ENCODE measurements at regions not wholly inside any gene's neighbourhood (a gene's known extent, or its start where the extent isn't known, plus 50 kb on each side); places are given as distances from the start of the nearest gene placed in this dataset.

DNA sequence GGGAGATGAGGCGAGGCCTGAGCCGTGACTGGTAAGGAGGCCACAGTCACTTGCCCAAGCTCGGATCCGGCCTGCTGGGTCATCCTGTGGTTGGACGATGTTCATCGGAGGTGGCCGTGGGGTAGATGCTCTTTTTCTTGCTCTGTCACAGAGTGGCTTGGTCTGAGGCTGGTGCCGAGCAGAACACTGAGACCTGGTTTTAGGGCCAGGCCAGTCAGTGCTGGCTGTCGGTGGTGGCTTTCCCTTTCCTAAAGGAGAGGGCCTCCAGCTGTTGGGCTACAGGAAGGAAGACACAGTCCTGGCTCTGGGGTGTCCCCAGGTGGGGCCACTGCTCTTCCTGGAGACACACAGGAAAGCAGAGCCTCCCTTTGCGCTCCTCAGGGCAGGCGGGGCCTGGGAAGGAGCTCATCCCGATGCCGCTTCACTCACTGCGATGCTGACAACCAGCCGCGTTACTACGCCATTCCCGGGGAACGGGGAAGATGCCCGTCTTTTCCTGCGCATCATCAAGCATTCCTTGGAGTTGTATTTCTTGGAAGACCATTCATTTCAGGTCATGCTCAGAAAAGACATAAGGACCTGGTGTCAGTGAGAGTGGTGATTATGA lies 254.8 kb upstream of the IRX4 start:
- no peak for DNase-seq

DNA sequence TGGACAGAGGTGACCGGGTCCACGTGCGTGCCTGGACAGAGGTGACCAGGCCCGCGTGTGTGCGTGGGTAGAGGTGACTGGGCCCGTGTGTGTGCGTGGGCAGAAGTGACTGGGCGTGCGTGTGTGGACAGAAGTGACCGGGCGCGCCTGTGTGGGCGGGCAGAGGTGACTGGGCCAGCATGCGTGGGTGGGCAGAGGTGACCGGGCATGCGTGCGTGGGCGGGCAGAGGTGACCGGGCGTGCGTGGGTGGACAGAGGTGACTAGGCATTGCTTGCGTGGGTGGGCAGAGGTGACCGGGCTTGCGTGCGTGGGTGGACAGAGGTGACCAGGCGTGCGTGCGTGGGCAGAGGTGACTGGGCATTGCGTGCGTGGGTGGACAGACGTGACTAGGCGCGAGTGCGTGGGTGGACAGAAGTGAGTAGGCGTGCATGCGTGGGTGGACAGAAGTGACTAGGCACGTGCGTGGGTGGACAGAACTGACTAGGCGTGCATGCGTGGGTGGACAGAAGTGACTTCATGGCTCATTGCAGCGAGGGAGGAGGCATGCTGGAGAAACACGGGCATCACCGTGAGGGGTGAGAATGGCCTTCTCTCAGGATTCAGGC lies 254.1 kb upstream of the IRX4 start:
- no peak for DNase-seq

DNA sequence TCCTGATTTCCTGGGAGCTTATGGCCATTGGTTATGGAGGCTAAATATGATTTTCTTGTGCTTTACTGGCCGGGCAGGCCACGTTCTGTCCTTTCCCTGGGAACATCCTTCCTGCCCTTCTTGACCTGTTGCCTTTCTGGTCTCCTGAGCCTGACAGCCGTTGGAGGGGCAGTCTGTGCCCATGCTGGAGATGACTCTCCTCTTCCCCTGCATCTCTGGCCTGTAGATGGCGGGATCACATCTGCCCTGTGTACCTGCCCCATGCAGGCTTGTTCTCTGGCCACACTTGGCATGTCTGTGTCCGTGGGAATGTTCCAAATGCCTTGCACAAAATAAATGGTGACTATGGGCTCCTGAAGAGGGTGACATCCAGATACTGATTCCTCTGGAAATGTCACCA lies 253.1 kb upstream of the IRX4 start:
- DNase-seq, result no peak

DNA sequence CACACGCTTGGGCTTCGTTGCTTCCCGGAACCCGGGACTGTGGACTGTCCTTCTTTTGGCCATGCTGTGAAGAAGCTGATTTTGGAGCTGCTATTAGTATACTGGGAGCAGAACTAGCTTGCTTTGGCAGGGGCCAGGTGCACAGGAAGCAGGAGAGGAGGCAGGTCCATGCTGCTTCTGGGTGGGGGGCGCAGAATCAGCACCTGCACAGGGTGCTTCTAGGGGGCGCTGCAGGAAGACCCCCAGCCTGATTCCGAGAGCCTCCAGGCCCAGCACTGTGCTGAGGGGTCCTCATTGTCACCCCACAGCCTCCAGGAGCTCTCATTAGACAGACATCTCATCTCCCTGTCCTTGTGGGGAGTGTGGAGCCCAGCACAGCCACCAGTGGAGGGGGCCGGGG lies 252.6 kb upstream of the IRX4 start:
- DNase-seq, result no peak

DNA sequence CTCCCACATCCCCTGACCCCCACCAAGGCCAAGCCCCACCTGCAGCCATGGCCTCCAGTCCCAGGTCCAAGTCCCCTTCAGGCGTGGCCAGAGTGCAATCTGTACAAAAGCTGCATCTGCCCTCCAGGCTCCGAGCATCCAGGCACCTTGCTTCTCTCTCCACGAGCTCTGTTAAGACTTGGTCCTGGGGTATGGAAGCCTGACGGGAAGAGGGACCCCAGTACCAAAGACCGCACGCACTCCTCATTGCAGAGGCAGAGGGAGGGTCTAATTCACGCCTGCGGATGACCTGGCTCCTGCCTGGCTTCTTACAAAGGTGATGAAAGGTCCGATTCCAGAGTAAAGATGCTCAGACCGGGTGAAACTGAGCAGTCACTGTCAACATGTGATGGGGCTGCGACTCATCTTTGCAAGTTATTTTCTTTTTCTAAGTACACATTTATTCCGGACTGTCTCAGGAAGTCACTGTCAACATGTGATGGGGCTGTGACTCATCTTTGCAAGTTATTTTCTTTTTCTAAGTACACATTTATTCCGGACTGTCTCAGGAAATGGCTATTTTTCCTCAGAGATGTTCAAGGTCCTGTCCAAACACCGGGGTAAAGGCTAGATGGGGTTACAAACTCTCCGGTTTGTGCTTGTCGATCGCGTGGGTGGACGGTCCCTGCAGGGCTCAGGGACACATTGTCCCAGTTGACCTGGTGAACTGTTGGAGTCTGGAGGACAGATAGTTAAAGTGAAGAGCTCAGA lies 252.0 kb upstream of the IRX4 start:
- peak; percentile 10 for DNase-seq

DNA sequence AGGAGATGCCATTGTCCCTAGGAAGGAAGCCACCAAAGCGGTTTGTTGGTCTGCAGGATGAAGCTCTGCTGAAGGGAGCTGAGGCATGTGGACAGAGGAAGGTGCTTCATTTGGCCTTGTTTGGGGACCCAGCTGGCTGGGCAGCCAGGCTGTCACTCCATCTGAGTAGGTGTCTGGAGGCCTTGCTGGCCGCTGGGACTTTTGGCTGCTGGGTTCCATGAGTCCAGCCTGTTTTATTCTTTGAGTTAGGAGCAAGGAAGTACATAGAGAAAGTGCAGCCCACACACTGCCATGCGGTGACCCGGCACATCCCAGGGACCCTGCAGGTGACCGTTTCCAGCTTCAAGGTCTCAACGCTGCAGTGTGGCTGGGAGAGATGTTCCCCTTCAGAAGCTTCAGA lies 251.2 kb upstream of the IRX4 start:
- DNase-seq, result no peak

DNA sequence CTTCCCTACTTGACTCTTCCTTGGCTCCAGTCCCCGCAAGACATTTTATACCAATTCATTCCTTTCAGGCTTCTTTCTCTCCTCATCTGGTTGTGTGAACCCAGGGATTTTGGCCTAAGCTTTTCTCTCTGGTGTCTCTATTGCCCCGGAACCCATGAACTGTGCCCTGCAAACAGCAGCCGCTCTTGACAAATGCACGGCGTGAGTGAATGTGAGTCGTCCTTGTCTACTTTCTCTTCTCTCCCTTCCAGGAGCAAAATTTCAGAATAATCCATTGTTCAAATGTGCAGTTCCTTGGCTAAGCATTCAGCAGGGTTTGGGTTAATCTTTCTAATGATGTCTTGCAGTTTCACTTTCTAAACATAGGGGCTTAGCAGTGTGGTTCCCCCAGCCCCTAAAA lies 250.4 kb upstream of the IRX4 start:
- DNase-seq, result no peak

DNA sequence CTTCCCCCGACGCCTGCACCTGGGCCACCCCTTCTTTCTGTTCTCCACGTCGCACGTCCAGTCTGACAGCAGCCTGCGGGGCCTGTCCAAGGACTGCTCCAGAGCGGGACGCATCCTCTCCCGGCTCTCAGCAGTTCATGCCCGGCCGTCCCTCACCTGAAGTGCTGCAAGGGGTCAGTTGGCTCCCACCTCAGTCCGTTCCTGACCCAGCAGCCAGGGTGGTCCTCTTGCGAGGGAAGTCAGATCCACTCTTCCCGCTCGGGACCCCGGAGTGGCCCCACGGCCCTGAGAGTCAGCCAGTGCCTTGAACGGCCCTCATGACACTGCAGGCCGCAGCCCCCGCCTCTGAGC lies 249.7 kb upstream of the IRX4 start:
- no peak for DNase-seq

DNA sequence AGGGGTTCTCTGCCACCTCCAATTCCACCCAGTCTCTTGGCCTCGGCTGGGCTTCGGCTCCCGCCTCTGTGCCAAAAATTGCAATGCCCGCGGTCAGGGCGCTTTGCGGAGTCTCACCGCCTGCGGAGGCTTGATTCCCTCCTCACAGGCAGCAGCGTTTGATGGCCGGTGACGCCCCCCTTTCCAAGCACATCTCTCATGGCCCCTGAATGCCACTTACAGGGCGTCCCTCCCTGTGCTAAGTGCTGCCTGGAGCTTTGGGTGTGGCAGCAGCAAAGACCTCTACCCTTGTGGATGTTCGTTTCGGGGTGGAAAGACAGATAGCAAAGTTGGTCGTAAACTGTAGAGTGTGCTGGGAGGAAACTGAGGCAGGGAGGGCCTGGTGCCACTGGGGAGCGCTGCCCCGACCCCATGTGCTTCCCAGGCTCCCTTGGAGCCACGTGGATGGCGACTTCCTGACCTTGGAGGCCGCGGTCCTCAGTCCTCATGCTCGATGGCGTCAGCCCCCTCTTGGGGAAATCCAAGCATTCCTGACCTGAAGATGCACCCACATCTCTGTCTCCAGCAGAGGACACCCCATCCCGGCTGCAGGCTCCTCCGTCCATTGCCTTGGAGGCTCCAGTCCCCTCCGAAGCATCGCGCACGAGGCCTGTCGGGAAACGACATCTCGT lies 249.2 kb upstream of the IRX4 start:
- no peak for DNase-seq

DNA sequence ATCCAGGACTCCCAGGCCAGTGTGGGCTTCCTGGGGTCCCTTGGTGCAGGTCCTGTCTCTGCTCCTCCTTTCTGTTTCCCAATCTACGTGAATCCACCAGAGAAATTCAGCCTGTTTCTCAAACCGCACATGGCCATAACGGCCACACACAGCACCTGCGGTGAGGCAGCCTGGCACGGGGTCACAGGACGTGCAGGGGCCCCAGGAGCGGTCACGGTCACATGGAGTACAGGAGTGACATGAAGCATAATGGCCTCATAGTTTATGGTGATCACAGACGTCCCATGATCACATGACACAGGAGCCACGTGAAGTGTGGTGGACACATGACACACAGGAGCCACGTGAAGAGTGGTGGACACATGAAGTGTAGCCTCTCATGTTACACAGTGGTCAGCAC lies 248.5 kb upstream of the IRX4 start:
- no peak for DNase-seq

DNA sequence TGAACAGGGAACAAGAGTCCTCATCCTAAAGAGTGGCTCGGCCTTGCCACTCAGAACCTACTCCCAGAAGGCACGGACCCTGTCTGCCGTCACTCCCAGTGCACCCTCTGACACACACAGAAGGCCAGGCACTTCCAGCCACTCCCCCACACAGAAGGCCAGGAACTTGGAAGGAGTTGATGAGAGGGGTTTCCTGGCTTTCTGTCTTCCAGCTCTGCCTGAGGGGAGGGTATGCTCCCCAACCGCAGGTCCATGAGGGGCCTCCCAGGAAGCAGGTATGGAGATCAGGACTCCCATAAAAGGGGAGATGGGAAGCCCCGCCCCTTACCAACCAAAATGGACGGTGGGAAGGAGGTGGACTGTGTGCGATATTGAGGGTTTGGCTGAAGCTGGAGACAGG lies 247.6 kb upstream of the IRX4 start:
- no peak for DNase-seq

DNA sequence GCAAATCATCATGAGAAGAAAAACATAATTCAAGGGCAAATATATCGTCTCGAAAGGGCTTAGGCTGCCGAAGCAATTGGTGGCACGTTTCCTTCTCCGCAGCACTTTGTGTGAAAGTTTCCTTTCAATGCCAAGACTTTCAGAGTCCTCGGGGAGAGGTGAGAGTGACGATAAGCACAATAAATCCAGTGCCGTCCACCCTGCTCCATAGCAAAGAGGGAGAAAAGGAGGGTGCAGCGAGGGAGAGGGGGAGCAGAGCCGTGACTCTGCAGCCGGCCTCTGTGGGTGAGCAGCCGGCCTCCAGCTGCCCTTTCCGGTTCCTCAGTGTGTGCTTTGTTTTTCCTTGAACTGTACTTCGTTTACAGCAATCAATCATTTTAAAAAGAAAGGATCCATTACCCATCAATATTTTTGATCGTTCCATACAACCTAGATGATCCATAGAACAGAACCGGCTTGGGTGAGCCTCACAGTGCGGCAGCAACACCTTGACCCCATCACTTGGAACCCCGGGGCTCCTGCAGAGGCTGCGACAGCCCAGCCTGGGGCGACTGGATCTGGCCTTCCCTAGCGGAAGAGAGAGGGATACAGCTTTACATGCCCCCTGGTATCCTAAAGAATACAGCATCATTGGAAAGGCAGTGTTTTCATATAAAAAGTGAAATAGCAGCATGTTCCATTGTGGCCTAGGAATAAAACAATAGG lies 247.0 kb upstream of the IRX4 start:
- DNase-seq, result no peak

DNA sequence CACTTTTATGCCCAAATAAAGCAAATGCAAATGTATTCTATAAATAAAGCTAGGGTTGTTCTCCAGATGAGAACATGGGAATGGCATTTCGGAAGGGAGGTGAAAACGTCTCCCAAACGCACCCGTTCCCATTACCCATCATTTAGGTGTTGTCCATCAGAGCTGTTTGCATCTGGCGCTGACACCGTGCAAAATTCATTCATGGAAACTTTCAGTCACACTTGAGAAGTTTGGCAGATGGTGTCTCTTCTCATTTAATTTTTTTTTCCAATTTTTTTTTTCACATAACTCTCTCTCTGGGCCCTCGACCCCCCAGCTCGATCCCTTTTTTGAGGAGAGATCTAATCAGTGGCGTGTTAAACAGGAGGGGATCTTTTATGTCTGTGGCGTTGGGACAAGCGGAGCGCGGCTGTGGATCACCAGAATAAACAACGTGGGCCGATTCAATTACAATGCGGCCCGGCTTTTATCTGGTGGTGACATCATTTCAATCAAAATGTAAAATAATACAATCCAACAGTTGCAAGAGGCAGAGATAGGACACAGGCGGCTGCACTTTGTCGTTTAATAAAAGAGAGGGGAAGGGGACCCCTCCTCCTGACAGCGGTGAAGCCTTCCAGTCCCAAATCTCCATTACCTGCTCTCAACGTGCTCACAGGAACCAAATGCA lies 246.1 kb upstream of the IRX4 start:
- no peak for DNase-seq

DNA sequence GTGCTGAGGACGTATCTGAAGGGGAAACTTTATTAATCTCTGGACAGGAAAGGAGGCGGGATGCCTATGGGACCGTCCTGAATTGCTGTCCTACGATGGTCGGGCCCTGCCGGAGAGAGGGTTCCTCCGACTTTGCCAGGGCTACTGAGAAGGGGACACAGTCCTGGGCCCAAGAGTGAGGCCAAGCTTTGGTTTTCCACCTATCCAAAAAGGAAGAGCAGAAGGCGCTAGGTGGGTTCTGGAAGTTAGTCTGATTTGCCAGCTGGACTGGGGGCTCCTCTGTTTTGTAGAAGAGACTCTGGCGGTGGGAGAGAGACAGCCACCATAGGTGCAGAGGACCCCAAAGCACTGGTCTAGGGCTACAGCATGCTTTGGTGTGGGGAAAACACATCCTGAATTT lies 243.8 kb upstream of the IRX4 start:
- no peak for DNase-seq

DNA sequence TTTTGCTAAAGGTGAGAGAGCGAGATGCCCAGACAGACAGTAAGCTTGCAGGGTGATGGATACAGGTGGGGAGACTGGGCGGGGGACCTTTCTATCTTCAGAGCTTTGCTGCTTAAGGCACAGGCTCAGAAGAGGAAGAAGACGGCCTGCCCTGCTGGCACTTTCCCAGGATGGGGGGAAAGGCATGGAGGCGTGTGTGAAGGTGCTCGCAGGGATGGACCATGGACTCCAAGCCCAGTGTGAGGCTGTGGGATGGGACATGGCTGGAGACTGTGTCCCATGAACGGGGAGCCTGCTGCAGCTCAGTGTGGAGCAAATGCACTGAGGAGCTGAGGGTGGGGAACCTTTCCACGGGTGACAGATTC lies 243.2 kb upstream of the IRX4 start:
- DNase-seq, result no peak

DNA sequence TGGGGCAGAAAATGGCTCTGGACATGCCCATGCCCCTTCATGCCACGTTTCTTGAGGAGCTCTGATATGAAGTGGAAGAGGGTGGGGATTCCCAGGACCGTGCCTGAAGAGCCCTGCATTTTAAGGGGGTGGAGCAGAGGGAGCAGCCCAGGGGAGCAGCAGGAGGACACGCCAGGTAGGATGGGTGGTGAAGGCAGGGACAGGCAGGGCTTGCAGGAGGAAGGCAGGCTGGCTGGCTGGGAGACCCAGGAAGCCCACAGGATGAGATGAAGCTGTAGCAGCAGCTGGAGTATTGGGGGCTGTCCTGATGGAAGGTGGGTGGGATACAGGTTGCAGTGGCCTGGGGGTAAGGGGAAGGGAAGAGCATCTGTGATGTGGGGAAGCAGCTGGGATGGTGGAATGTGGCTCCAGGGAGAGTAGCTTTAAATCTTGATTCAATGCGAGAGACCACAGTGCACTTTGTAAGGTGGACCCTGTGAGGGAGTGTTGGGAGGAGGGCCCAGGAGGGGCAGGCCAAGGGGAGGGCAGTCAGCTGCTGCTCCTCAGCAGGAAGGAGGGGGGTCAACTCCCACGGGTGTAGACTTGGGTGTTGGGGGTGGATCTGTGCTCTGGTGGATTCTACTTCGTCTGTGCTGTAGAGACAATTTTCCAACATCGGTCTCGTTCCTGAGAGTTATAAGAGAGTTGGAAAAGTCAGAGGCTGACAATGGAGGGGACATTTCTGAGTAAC lies 242.6 kb upstream of the IRX4 start:
- no peak for DNase-seq

DNA sequence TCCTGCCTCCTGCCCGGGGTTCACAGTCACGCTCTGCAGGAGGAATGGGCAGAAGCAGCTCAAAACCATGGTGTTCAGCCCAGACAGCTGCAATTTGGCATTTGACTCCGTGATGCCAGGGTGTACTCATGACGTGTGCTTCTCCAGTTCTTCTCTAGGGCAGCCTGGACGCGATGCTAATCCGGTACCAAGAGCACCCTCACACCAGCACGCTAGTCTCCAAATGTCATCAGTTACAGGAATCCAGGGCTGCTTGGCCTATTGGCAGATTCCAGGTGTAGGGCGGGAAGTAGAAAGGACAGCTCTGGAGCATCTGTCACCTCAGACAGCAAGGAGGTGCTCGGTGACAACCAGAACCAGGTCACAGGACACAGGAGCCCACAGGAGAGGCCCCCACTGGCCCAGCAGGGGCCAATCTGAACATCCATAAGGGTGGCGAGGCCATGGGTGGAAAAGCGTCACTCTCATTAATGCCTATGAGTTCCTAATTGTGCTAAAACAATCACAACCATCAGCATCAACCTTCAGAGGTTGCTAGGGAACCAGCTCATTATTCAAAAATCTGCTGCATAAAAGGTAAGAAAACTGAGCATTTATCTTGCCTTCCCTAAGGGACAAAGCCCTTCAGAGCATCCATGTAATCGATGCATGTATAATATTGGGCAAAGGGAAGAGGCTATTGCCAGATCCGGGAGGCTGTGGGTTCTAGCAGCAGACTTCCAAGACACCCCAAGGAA lies 241.9 kb upstream of the IRX4 start:
- DNase-seq, result no peak

DNA sequence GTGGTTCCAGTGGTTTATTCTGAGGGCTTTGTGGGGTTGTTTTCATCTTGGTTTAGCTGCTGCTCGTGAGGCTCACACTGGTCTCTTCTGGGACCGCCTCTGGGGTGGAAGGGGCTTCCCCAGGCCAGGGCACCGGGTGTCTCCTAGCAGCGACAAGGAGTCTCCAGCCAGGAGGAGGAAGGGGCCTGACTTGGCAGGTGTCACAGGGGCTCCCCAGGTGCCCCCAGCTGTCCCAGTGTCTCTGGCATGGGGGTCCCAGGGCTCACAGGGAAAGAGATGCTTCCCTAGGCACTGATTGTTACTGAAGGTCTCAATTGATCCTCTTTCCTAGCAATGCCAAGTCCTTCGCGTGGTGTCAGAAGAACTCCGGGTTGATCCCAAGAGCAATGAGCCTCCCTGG lies 241.1 kb upstream of the IRX4 start:
- DNase-seq, result no peak

DNA sequence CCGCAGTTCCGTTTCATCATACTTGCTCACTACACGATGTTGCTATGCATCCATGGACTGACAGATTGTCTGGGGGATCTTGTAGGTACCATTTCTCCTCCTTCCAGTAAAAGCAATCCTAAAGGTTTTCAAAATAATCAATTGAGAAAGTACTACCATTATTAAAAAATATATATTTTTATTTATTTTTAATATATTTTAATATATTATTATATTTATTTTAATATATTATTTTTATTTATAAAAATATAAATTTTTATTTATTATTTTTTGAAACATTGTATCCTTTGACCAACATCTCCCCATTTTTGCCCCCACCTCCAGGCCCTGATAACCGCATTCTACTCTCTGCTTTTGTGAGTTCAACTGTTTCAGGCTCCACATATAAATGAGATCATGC lies 237.6 kb upstream of the IRX4 start:
- DNase-seq, result no peak

DNA sequence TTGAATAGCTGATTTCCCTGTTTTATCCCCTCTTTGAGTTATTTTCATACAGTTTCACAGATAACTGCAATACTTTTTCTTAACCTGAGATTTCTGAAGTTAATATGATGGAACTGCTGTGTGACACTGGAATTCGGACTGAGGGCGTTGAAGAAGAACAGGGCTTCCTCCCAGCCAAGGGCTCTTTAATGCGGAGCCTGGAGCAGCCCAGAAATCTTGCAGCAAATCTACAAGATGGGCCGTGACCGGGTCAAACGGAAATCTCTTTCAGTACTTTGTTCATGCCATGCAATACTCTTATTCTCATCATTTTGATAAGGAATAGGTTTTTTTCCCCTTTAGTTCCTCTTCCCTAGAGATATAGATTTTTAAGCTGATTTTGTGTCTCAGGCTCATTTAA lies 236.8 kb upstream of the IRX4 start:
- DNase-seq, result no peak

DNA sequence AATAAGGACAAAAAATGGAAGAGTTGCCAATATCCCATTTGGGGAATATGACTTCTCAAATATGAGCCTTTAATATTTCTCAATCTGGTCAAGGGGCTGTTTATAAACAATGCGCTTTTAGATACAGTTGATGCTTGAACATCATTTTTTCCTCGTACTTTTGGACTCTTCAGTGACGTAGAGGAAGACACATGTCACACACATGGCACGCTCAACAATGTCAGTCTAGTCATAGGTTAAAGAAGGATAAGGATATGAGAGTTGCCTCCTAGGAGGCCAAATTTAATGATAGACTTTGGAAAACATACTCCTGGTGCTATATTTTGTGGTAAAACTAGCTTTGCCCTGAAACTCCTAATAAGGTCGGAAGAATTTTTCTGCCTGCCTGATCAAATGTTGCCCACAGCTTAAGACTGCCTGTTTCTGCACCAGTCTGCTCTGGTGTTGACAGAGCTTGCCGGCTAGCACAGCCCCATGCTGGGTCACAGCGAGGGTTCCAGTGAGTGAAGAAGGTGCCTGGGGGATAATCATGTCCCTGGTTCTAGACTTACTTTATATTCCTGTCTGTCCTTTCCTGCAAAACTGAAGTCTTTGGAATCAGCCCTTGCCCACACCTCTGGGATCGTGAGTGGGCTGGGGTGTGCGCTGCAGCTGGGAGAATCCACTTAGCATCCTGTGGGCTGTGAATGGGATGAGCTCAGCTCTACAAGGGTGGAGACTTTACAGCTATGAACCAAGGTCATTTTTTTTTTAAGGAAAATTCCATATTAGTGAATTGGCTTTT lies 230.8 kb upstream of the IRX4 start:
- no peak for DNase-seq
